HepG2 (cell line): ENCODE measurements at regions not wholly inside any gene's neighbourhood (a gene's known extent, or its start where the extent isn't known, plus 50 kb on each side); places are given as distances from the start of the nearest gene placed in this dataset.

ENCODE experiments used
- ATAC-seq: fragments of 200-7000 bp; cut with Tn5 transposase; 3 replicates; pipeline ENCODE4 v1.9.1; 2020; ENCODE audit warnings: mild to moderate bottlenecking, moderate library complexity
- BruUV-seq: library from RNA; stranded (reverse); fragments of 400-500 nt; replicated peaks from 2 replicates; lab custom pipeline; 2021; lab: Mats Ljungman, UMichigan
- CTCF ChIA-PET: fragments of 300-600 bp; formaldehyde crosslinking; extraction: SDS; loops from one replicate; lab custom pipeline; 2021; ENCODE audit warnings: low total read pairs, inconsistent platforms, low intra/inter-chr PET ratio; lab: Yijun Ruan, JAX
- POLR2A ChIA-PET: fragments of 350-600 bp; sonication (Branson Sonifier 250); formaldehyde crosslinking; loops from one replicate; lab custom pipeline; 2020; ENCODE audit warnings: antibody characterized with exemption, inconsistent platforms; lab: Yijun Ruan, JAX
- DNase-seq: peaks from one replicate; pipeline ENCODE4 v3.0.0-alpha.2; 2015; ENCODE audit warnings: low spot score
- FAIRE-seq: peaks from 3 replicates; lab custom pipeline; 2011; peaks lifted over from hg19 to GRCh38; lab: Jason Lieb, UNC
- H2AFZ ChIP-seq: one replicate; pipeline ENCODE4 v1.6.1; 2011; ENCODE audit warnings: low read length, inconsistent platforms
- H3K27ac ChIP-seq: fragments of 300-600 bp; 3 replicates; pipeline ENCODE4 v1.8.0; 2011; ENCODE audit warnings: mixed run types, mild to moderate bottlenecking, mixed read lengths, low read length, inconsistent platforms; ENCODE audit not compliant: insufficient read depth; ENCODE audit errors: extremely low read length
- H3K27me3 ChIP-seq, 2 experiments: fragments of 200-600 bp in 1 of 2; 2 replicates in 1 of 2; 3 replicates in 1 of 2; pipeline versions ENCODE4 v1.6.0 to v1.8.0; 2011; ENCODE audit warnings: low read length in 2 of 2, mild to moderate bottlenecking in 2 of 2, moderate library complexity in 2 of 2, inconsistent platforms in 1 of 2; ENCODE audit not compliant: insufficient read depth in 2 of 2, control insufficient read depth in 1 of 2
- H3K36me3 ChIP-seq, 2 experiments: fragments of 200-600 bp in 1 of 2; replicated peaks in 1 of 2; 2 replicates in 1 of 2; 3 replicates in 1 of 2; pipeline versions ENCODE4 v1.5.1 to v1.8.0; 2011; ENCODE audit warnings: low read length in 2 of 2, inconsistent platforms in 1 of 2; ENCODE audit not compliant: insufficient read depth in 2 of 2, control insufficient read depth in 1 of 2
- H3K4me1 ChIP-seq: 2 replicates; pipeline ENCODE4 v1.5.1; 2012; ENCODE audit warnings: low read length, inconsistent platforms; ENCODE audit not compliant: insufficient read depth
- H3K4me2 ChIP-seq: 2 replicates; pipeline ENCODE4 v1.6.0; 2011; ENCODE audit warnings: low read depth, low read length, inconsistent platforms
- H3K4me3 ChIP-seq, 3 experiments: fragments of 200-600 bp in 1 of 3; sonication (generic), shearing (Covaris generic) in 1 of 3; replicated peaks in 1 of 3; 2 replicates each; pipeline ENCODE4 v1.5.1; 2011 to 2016; ENCODE audit warnings: low read length in 3 of 3, inconsistent platforms in 2 of 3, low read depth in 2 of 3, mild to moderate bottlenecking in 2 of 3, control low read depth in 1 of 3, mixed read lengths in 1 of 3; ENCODE audit not compliant: insufficient read depth in 1 of 3
- H3K79me2 ChIP-seq: one replicate; pipeline ENCODE4 v1.6.1; 2011; ENCODE audit warnings: low read length, inconsistent platforms; ENCODE audit not compliant: insufficient read depth
- H3K9ac ChIP-seq: 2 replicates; pipeline ENCODE4 v1.6.0; 2011; ENCODE audit warnings: mild to moderate bottlenecking, low read depth, low read length, inconsistent platforms; ENCODE audit not compliant: insufficient read depth
- H3K9me3 ChIP-seq: 2 replicates; pipeline ENCODE4 v1.5.1; 2012; ENCODE audit warnings: mild to moderate bottlenecking, low read length
- H4K20me1 ChIP-seq: 2 replicates; pipeline ENCODE4 v1.6.0; 2011; ENCODE audit warnings: inconsistent platforms, mild to moderate bottlenecking, low read length, moderate library complexity; ENCODE audit not compliant: insufficient read depth
- CTCF ChIP-seq: sonication (generic); formaldehyde crosslinking; IDR thresholded peaks from 2 replicates; pipeline ENCODE4 v1.5.0; 2020; ENCODE audit warnings: mild to moderate bottlenecking, missing genetic modification reagents, moderate library complexity
- MAFF ChIP-seq: IDR thresholded peaks from 2 replicates; pipeline ENCODE4 v1.6.1; 2011; ENCODE audit warnings: low read depth, low read length, improper control_type of control experiment
- MAFK ChIP-seq, 2 experiments: IDR thresholded peaks in 1 of 2; conservative IDR thresholded peaks in 1 of 2; 2 replicates each; pipeline ENCODE4 v1.6.1; 2011; ENCODE audit warnings: improper control_type of control experiment in 2 of 2, low read length in 2 of 2
- POGZ ChIP-seq: sonication (generic); formaldehyde crosslinking; IDR thresholded peaks from 2 replicates; pipeline ENCODE4 v1.4.0; 2020; ENCODE audit warnings: mild to moderate bottlenecking, missing genetic modification reagents
- SMC3 ChIP-seq: IDR thresholded peaks from 2 replicates; pipeline ENCODE4 v1.6.1; 2011; ENCODE audit warnings: low read length, improper control_type of control experiment
- STAG1 ChIP-seq: sonication (generic); formaldehyde crosslinking; IDR thresholded peaks from 2 replicates; pipeline ENCODE4 v1.4.0; 2020; ENCODE audit warnings: missing genetic modification reagents
- ZC3H13 ChIP-seq: sonication (generic); formaldehyde crosslinking; IDR thresholded peaks from 2 replicates; pipeline ENCODE4 v1.8.1; 2023; ENCODE audit warnings: mild to moderate bottlenecking, missing genetic modification reagents, moderate library complexity
- WGBS: methylation state at CpG from one replicate; pipeline ENCODE4 v1.1.6; 2017; ENCODE audit warnings: low lambda C conversion rate; 5-methylcytosine and 5-hydroxymethylcytosine counted together
- in situ Hi-C: cut with HindIII; loops from 2 replicates; pipeline ENCODE4 v1.10.0; 2017; ENCODE audit warnings: low pct_unique_long_range_greater_than_20kb; ENCODE audit not compliant: extremely low pct_ligation_motif_present
- intact Hi-C: fragments of 100-400 bp; cut with micrococcal nuclease; formaldehyde crosslinking; loops from one replicate; pipeline ENCODE4 v1.10.0; 2022; ENCODE audit not compliant: unreplicated experiment

DNA sequence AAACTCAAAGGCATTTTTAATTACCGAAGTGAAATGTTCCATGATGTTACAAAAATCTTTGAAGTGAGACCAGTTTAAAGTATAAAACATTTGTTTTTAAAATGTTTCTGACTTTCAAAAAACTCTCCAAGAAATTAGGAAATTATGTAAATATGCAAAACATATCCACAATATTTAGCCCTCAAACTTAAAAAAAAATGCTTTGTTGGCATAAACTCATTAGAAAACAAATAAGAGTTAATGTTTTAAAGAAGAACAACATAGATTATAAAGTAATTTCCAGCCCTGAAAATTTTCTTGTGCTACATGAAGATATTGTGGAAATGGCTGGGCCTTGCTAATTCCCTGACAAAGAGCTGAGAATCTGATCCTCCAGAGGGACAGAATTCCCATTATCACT lies 199.7 kb upstream of the STARD13 start:
- H3K4me3 ChIP-seq = no peak overlapping the region
- H3K79me2 ChIP-seq = no peaks in the 10 kb centered on the region
- H3K4me2 ChIP-seq = no peak overlapping the region
- WGBS = 100% methylated on average over 1 of the region's 1 CpG
- H3K4me1 ChIP-seq = no peaks in the 10 kb centered on the region
- TF ChIP-seq POGZ (CRISPR knock-in tag) (no peak), MAFK (conservative IDR thresholded peaks at IDR 0.05 in 1 of 2, IDR thresholded peaks at IDR 0.05 in 1 of 2; ENCODE audit: low read length in 2 of 2) (peak; percentile 44 to 67), MAFF (peak; percentile 37; the same call in 1 of the 2 replicates)
- TF ChIP-seq, all 625 proteins: peak for 2
- H3K9ac ChIP-seq = no peak overlapping the region
- peaks cover 10% of the 10 kb centered on the region; the same call in 1 of the 2 replicates for H3K9me3 ChIP-seq
- in situ Hi-C loops = no loop called here
- H2AFZ ChIP-seq = no peak overlapping the region
- no peak for FAIRE-seq
- intact Hi-C loops = no loop called here
- CTCF ChIA-PET = no interaction called here
- ATAC-seq = no peak
- no peak overlapping the region for H3K27ac ChIP-seq
- no peaks in the 10 kb centered on the region for H3K27me3 ChIP-seq
- POLR2A ChIA-PET = no interaction called here
- no peaks in the 10 kb centered on the region; a peak in 1 of 5 replicates for H3K36me3 ChIP-seq
- no peak for DNase-seq
- no peaks in the 10 kb centered on the region for H4K20me1 ChIP-seq
- BruUV-seq = no TSS peak

DNA sequence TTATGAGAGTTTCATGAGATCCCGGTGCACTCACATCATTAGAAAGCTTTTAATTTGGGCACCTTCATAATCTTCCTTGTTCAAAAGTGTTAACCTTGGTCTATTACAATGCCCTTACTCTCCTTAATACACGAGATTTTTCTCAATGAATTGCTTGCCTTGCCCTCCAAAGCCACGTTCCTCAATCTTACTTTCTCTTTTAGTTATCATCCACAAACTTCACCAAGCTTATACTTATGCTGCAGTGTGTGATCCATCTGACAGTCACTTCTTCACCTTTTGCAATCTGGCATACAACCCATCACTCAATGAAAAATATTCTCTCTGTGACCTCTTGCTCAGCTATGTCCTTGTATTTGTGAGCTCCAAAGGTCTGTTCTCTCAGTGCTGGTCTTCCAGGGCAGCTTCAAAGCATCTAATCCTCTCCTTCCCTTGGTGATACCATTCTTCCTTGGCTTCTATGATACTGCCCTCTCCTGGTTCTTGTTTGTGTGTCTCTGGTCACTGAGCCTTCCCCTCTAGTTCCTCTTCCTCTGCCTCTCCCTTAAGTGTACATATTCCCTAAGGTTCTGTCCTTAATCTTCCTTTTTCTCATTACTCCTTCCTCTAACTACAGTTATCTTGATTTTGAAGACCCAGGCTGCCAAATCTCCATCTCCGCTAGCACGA lies 202.2 kb upstream of the STARD13 start:
- Histone ChIP-seq H3K79me2 (no peaks in the 10 kb centered on the region), H3K9ac (no peak overlapping the region), H3K27me3 (no peaks in the 10 kb centered on the region), H4K20me1 (no peaks in the 10 kb centered on the region), H3K36me3 (no peaks in the 10 kb centered on the region; a peak in 1 of 5 replicates), H3K27ac (no peak overlapping the region), H2AFZ (no peak overlapping the region), H3K4me2 (no peak overlapping the region), H3K4me1 (no peaks in the 10 kb centered on the region), H3K9me3 (peaks cover 10% of the 10 kb centered on the region; the same call in 1 of the 2 replicates), H3K4me3 (no peak overlapping the region)
- TF ChIP-seq STAG1 (CRISPR knock-in tag) (peak; percentile 69), SMC3 (peak; percentile 47; the same call in 1 of the 2 replicates), ZC3H13 (CRISPR knock-in tag) (no peak), CTCF (CRISPR knock-in tag) (peak; percentile 67)
- ChIA-PET POLR2A (interaction anchor here (0.9 kb wide), 1 partner anchor 259 kb away, joined by 3 read pairs; no protein-coding TSS in a partner anchor), CTCF (no interaction called here)
- ATAC-seq (peak; percentile 56), FAIRE-seq (no peak), DNase-seq (peak; percentile 10)
- intact Hi-C loops (no loop called here), in situ Hi-C loops (no loop called here)
- 89% methylated on average over 5 of the region's 5 CpGs for WGBS
- no TSS peak for BruUV-seq
